Stomach smooth muscle (tissue), 2 donors: ENCODE measurements at regions not wholly inside any gene's neighbourhood (a gene's known extent, or its start where the extent isn't known, plus 50 kb on each side); places are given as distances from the start of the nearest gene placed in this dataset.

ENCODE experiments used
- H3K27ac ChIP-seq: one replicate; pipeline ENCODE4 v1.7.0; 2013; ENCODE audit warnings: mild to moderate bottlenecking, low read length, inconsistent platforms
- H3K27me3 ChIP-seq, 2 donors: one replicate each; pipeline ENCODE4 v1.7.0; 2013; ENCODE audit warnings: low read length in 2 of 2; ENCODE audit not compliant: insufficient read depth in 2 of 2, control insufficient read depth in 1 of 2
- H3K36me3 ChIP-seq, 2 donors: one replicate each; pipeline ENCODE4 v1.7.0; 2013; ENCODE audit warnings: low read length in 2 of 2; ENCODE audit not compliant: control insufficient read depth in 2 of 2, insufficient read depth in 2 of 2
- H3K4me1 ChIP-seq: one replicate; pipeline ENCODE4 v1.7.0; 2013; ENCODE audit warnings: low read length; ENCODE audit not compliant: control insufficient read depth, insufficient read depth
- H3K4me3 ChIP-seq, 2 donors: one replicate each; pipeline ENCODE4 v1.7.0; 2013; ENCODE audit warnings: low read length in 2 of 2
- H3K9ac ChIP-seq, 2 donors: one replicate each; pipeline ENCODE4 v1.7.0; 2013; ENCODE audit warnings: low read length in 2 of 2, mild to moderate bottlenecking in 1 of 2
- H3K9me3 ChIP-seq, 2 donors: one replicate each; pipeline ENCODE4 v1.7.0; 2013; ENCODE audit warnings: low read length in 2 of 2; ENCODE audit not compliant: control insufficient read depth in 2 of 2
- donor health status: healthy.
- donor health status: Pancreatic carcinoma.

DNA sequence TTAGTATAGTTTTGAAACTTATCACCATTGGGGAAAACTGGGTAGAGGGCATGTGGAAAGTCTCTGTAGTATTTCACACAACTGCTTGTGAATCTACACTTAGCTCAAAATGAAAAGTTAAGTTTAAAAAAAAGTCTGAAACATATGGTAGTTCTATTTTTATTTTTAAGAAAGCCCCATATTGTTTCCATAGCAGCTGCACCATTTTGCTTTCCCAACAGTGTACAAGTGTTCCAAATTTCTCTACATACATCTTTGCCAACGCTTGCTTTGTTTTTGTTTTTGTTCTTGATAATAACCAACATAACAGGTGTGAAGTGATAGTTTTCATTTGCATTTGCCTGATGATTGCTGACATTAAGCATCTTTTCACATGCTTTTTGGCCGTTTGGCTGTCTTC is 445.2 kb downstream of the FAM181B start:
- Histone ChIP-seq H3K4me1 (no peaks in the 10 kb centered on the region), H3K9ac (no peak overlapping the region), H3K9me3 (no peaks in the 10 kb centered on the region), H3K4me3 (no peak overlapping the region), H3K27me3 (no peaks in the 10 kb centered on the region), H3K27ac (no peak overlapping the region), H3K36me3 (no peaks in the 10 kb centered on the region)

GRCh38 chr11:82270870-82271269 is 462.8 kb downstream of the FAM181B start:
- H3K4me3 ChIP-seq: no peak overlapping the region
- H3K4me1 ChIP-seq: no peaks in the 10 kb centered on the region
- no peaks in the 10 kb centered on the region for H3K9me3 ChIP-seq
- no peaks in the 10 kb centered on the region for H3K36me3 ChIP-seq
- H3K9ac ChIP-seq: no peak overlapping the region
- no peak overlapping the region for H3K27ac ChIP-seq
- H3K27me3 ChIP-seq: no peaks in the 10 kb centered on the region

DNA sequence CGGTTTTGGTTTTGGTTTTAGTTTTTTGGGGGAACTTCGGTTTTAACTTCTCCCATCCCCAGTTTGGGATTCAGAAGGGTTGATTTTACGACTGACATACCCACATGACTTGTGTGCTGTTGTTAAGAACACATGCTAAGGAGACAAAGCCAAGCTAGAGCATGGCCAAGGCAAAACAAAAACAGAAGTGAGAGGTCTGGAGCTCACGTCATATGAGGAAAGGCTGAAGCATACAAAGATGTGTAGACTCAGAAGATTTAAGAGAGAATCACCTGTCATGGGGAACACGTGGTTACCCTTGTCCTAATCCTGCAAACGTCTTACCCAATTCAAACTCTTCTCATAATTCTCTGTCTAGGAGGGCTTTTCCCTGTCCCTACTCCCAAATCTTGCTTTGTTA is 465.0 kb downstream of the FAM181B start:
- H3K27me3 ChIP-seq: no peaks in the 10 kb centered on the region
- no peaks in the 10 kb centered on the region for H3K9me3 ChIP-seq
- no peaks in the 10 kb centered on the region for H3K4me1 ChIP-seq
- no peaks in the 10 kb centered on the region for H3K36me3 ChIP-seq
- no peak overlapping the region for H3K27ac ChIP-seq
- H3K4me3 ChIP-seq: no peak overlapping the region
- H3K9ac ChIP-seq: no peak overlapping the region

- H3K27ac ChIP-seq: no peak overlapping the region
- H3K4me1 ChIP-seq: no peaks in the 10 kb centered on the region
- H3K27me3 ChIP-seq: no peaks in the 10 kb centered on the region
- H3K9me3 ChIP-seq: no peaks in the 10 kb centered on the region
- H3K36me3 ChIP-seq: no peaks in the 10 kb centered on the region
- no peak overlapping the region for H3K9ac ChIP-seq
- H3K4me3 ChIP-seq: no peak overlapping the region
Measured at GRCh38 chr11:82267186-82267585, 466.5 kb downstream of the FAM181B start.

DNA sequence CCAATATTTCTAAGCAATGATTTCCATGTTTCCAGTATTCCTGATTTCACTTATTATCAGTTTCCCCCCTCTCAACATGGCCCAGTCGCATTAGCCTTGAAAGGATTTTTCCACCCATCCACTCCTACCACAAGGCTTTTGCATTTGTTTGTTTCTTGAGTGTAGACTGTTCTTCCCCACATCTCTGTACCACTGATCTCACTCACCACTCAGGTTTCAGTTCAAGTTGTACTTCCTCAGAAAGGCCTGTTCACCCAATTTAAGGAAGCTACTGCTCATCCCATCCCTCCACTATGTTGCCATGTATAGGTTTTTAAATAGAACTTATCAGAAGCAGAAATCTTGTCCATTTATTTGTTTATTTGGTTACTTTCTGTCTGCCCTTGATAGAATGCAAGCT is 472.3 kb downstream of the FAM181B start:
- no peaks in the 10 kb centered on the region for H3K27me3 ChIP-seq
- H3K36me3 ChIP-seq: no peaks in the 10 kb centered on the region
- no peak overlapping the region for H3K4me3 ChIP-seq
- H3K4me1 ChIP-seq: no peaks in the 10 kb centered on the region
- H3K27ac ChIP-seq: no peak overlapping the region
- H3K9ac ChIP-seq: no peak overlapping the region
- H3K9me3 ChIP-seq: no peaks in the 10 kb centered on the region

GRCh38 chr11:82250047-82250446 is 483.6 kb downstream of the FAM181B start:
- Histone ChIP-seq H3K27me3 (no peaks in the 10 kb centered on the region), H3K4me3 (no peak overlapping the region), H3K4me1 (no peaks in the 10 kb centered on the region), H3K9me3 (no peaks in the 10 kb centered on the region), H3K27ac (no peak overlapping the region), H3K9ac (no peak overlapping the region), H3K36me3 (no peaks in the 10 kb centered on the region)

- H3K27ac ChIP-seq: no peak overlapping the region
- H3K36me3 ChIP-seq: no peaks in the 10 kb centered on the region
- H3K4me3 ChIP-seq: no peak overlapping the region
- no peaks in the 10 kb centered on the region for H3K27me3 ChIP-seq
- H3K9ac ChIP-seq: no peak overlapping the region
- no peaks in the 10 kb centered on the region for H3K9me3 ChIP-seq
- H3K4me1 ChIP-seq: no peaks in the 10 kb centered on the region
Measured at GRCh38 chr11:82246926-82247325, 486.7 kb downstream of the FAM181B start.

DNA sequence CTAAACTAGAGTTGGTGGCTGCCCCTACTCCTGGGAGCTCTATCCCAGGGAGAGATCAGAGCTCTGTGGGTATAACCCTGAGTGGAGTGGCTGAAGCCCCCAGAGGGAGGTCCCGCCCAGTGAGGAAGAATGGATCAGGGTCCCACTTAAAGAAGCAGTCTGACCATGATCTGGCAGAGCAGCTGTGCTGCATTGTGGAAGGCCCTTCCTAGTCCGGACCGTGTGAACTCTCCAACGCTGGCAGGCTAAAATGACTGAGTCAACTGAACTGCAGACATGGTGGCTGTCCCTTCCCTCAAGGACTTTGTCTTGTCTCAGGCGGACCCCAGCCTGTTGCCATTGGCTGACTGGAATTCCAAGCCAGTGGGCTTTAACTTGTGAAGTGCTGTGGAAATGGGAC is 494.2 kb downstream of the FAM181B start:
- Histone ChIP-seq H3K27ac (no peak overlapping the region), H3K4me1 (no peaks in the 10 kb centered on the region), H3K9ac (no peak overlapping the region), H3K4me3 (no peak overlapping the region), H3K27me3 (no peaks in the 10 kb centered on the region), H3K36me3 (no peaks in the 10 kb centered on the region), H3K9me3 (peaks cover 0 to 2% of the 10 kb centered on the region in 2 donors)

GRCh38 chr11:82234256-82234655 is 499.4 kb downstream of the FAM181B start:
- H3K4me3 ChIP-seq: no peak overlapping the region
- no peaks in the 10 kb centered on the region for H3K4me1 ChIP-seq
- H3K27ac ChIP-seq: no peak overlapping the region
- no peak overlapping the region for H3K9ac ChIP-seq
- no peaks in the 10 kb centered on the region for H3K27me3 ChIP-seq
- H3K36me3 ChIP-seq: no peaks in the 10 kb centered on the region
- peaks cover 0 to 2% of the 10 kb centered on the region in 2 donors for H3K9me3 ChIP-seq

DNA sequence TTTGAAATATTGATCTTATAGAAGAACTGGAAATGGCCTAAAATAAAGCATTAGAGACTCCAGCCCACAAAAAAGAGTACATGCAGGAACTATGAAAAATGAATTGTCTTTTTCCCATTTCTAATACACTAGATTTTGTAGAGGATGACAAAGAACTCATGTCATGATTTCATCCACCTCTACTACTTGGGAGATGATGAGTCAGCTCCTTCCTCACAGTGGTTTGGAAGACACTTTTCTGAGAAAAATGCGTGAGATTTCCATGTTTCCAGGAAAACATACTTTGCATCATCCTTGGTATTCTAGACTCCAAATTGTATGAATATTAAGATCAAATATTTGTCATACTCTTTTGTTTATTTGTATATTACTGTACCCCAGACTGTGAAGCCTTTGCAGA is 500.5 kb downstream of the FAM181B start:
- H3K36me3 ChIP-seq: no peaks in the 10 kb centered on the region
- peaks cover 0 to under 1% of the 10 kb centered on the region in 2 donors for H3K9me3 ChIP-seq
- no peak overlapping the region for H3K9ac ChIP-seq
- no peaks in the 10 kb centered on the region for H3K27me3 ChIP-seq
- no peaks in the 10 kb centered on the region for H3K4me1 ChIP-seq
- no peak overlapping the region for H3K27ac ChIP-seq
- no peak overlapping the region for H3K4me3 ChIP-seq

DNA sequence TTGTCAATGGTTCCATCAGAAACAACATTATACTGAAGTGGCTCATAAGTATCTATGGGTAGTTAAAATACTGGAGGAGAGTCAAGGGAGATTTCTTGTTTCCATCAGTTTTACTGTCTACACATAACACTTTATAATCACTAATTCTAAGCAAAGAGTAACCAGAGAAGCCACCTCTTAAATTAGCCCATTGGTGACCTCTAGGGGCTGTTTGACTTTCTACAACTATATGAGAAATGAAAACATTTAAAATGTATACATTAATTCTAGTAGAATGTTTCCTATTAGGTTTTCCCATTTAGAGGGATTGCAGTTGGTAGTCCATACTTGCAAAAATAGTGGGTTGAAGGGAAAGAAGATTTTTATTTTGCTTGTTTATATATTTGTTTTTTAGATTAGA is 504.3 kb downstream of the FAM181B start:
- H3K9me3 ChIP-seq: peaks cover under 1 to 2% of the 10 kb centered on the region in 2 donors
- H3K4me3 ChIP-seq: no peak overlapping the region
- no peak overlapping the region for H3K9ac ChIP-seq
- no peaks in the 10 kb centered on the region for H3K27me3 ChIP-seq
- H3K36me3 ChIP-seq: no peaks in the 10 kb centered on the region
- no peaks in the 10 kb centered on the region for H3K4me1 ChIP-seq
- H3K27ac ChIP-seq: no peak overlapping the region
